ENCODE measurements at regions not wholly inside any gene's neighbourhood (a gene's known extent, or its start where the extent isn't known, plus 50 kb on each side); places are given as distances from the start of the nearest gene placed in this dataset.

- DNase-seq: no peak
Observed at GRCh38 chr2:75790814-75791467, 80.2 kb upstream of the GCFC2 start.

GRCh38 chr2:75790121-75790813, 79.6 kb upstream of the GCFC2 start:
- no peak for DNase-seq

DNA sequence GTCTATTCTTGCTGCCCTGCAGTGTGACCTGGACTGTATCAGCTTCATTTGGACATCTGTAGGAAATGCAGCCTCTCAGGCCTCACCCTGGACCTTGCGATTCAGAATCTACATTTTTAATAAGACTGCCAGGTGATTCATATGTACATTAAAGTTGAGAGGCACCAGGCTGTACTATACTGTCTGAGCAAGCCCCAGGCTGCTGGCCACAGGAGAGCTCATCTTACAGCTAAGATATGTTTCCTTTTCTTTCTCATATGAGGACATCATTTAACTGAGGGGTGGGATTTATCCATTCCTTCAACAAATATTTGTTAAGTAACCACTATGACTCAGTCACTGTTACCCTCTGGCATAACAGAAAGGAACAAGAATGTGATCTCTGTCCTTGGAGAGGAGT, 78.2 kb upstream of the GCFC2 start:
- DNase-seq: no peak

- DNase-seq: no peak
Observed at GRCh38 chr2:75788154-75788553, 77.4 kb upstream of the GCFC2 start.

DNA sequence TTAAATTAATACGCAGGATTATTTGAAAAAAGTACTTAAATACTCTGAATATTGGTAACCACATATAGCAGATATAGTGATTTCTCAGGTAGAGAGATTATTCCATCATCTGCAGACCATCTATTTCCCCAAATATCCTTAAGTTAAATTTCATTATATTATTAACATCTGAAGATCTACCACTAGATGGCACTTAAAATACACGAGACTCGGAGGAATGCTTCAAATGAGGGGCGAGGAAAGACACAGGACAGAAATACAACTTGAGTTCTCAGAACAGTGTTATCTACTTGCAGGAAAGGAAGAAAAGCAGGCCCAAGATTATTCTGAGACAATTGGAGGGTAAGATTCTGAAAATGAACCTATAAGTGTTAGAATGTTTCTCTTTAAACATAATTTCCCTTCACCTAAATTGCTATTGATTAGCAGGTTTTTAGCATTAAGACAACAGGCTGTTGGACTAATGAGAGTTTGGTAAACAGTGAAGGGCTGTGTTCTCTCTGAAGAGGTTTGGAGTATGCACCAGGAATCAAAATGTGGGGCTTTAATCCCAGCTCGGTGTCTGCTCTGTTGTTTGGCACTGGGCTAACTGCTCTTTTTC, 76.9 kb upstream of the GCFC2 start:
- no peak for DNase-seq

- DNase-seq: no peak
Observed at GRCh38 chr2:75775311-75775823, 64.7 kb upstream of the GCFC2 start.

DNA sequence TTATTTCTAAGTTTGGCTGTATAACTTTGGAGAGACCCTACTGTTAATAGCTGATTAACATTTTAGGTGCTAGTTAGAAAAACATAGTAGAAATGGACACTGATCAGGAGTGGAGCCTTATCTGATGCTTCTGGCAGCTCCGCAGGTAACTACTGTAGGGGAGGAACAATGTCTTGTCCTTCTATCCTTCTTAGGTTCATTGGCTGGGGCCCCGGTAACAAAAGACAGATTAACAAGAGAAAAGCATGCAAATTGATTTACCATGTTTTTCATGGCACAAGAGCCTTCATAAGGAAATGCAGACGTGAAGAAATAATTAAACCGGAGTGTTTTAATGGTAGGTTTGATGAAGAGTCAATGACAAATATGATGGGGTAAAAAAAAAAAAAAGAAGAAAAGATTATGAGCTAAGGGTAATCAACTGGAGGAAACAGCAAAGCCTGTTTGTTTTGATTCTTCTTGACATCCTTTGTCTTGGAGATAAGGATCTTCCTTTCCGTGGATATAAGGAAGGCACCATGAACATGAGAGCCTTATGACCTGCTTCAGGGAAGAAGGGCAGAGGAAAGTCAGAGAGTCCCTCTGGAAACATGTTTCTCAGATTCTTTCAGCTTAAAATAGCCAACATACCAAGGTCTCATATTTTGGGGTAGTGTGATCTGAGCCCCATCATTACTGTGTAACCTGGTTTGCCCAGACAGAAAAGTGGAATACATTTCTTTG, 62.4 kb upstream of the GCFC2 start:
- no peak for DNase-seq

DNA sequence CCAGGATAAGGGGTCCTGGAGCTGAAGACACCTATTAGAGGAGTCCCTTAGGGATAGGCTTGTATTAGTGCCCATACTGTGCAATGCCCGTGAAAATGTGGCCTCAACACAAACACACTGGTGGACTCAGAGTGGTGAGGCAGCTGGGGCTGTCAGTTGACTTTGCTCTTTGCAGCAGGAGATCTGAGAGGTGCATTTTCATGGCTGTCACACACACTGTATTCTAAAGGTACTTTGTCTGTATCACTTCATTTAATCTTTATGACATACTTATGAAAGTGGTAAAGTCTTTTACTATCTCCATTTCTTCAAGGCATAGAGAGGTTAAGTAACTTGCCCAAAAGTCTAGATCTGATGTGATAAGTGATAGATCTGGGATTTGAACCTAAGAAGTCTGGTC, 55.1 kb upstream of the GCFC2 start:
- no peak for DNase-seq

DNA sequence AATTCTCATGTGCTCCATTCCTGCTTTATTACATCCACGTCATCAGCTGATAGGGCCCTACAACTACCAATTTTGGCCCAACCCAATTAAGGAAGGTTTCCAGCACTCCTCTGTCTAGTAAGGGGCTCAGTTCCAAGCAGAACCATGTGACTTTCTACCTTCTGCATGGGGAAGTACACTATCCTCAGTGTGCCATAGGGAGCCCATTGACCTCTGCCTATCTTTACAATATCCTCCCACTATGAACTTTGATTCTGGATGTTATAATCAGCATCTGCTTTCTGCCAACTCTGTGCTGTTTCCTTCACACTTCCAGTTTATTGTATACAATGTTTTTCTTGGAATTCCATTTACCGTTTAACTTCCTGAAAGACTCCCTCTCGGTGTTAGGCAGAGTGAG, 53.9 kb upstream of the GCFC2 start:
- no peak for DNase-seq

Measured in stimulated activated CD4-positive, alpha-beta T cell treated with anti-CD3 and anti-CD28 coated beads, Interleukin-4, amount 100 ng/mL, for 24 hours (primary cell).